Fibroblast of lung (primary cell): ENCODE measurements at regions not wholly inside any gene's neighbourhood (a gene's known extent, or its start where the extent isn't known, plus 50 kb on each side); places are given as distances from the start of the nearest gene placed in this dataset.

Experiments
- EZH2 ChIP-seq: IDR thresholded peaks from 2 replicates; pipeline ENCODE4 v1.5.1; 2012; ENCODE audit warnings: low read length, control low read depth, mild to moderate bottlenecking; ENCODE audit errors: missing control alignments
- TF ChIP-seq, protein P1 (sequence below), 2 donors: IDR thresholded peaks in 1 of 2; conservative IDR thresholded peaks in 1 of 2; 1 replicate in 1 of 2; 2 replicates in 1 of 2; pipeline ENCODE4 v1.5.1; 2011 to 2012; ENCODE audit warnings: low read length in 2 of 2, control low read depth in 1 of 2, inconsistent platforms in 1 of 2, low read depth in 1 of 2, mild to moderate bottlenecking in 1 of 2

DNA sequence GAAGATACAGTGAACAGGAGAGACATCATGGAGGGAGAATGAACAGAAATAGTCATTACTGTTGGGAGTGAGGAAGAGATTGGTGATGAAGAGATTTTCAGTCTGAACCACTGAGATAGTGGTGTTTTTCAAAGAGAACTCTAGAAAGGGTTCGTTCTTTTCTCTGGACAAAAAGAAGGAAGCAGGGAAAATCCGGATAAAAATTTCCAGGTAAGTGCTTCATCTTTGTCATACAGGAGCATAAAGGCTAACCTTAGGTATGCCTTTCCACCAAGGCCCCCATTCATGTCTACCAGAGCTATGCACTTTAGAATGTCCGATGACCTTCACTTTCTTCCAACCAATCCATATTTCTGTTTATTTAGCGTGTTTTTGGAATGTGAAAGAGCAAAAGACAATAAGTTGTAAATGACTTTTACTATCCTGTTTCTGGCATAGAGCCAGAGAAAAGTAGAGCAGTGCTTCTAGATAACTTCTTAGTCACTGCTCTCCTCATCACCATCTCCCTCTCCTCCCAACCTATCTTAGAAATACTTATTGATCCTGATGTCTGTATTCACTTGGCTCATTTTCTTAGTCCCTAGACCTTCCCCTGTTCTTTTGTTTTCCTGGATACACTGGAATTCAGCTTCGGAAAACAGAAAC is 116.5 kb downstream of the TTC6 start:
- TF ChIP-seq, protein P1, sequence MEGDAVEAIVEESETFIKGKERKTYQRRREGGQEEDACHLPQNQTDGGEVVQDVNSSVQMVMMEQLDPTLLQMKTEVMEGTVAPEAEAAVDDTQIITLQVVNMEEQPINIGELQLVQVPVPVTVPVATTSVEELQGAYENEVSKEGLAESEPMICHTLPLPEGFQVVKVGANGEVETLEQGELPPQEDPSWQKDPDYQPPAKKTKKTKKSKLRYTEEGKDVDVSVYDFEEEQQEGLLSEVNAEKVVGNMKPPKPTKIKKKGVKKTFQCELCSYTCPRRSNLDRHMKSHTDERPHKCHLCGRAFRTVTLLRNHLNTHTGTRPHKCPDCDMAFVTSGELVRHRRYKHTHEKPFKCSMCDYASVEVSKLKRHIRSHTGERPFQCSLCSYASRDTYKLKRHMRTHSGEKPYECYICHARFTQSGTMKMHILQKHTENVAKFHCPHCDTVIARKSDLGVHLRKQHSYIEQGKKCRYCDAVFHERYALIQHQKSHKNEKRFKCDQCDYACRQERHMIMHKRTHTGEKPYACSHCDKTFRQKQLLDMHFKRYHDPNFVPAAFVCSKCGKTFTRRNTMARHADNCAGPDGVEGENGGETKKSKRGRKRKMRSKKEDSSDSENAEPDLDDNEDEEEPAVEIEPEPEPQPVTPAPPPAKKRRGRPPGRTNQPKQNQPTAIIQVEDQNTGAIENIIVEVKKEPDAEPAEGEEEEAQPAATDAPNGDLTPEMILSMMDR (conservative IDR thresholded peaks at IDR 0.05 in 1 of 2, IDR thresholded peaks at IDR 0.05 in 1 of 2; ENCODE audit: low read depth in 1 of 2, low read length in 2 of 2) = no peak
- no peak for TF ChIP-seq EZH2
